IMR-90 (cell line): ENCODE measurements at regions not wholly inside any gene's neighbourhood (a gene's known extent, or its start where the extent isn't known, plus 50 kb on each side); places are given as distances from the start of the nearest gene placed in this dataset.

Experiments used
- ATAC-seq: fragments of 200-7000 bp; cut with Tn5 transposase; 2 replicates; pipeline ENCODE4 v1.9.1; 2020; ENCODE audit warnings: low read depth, mild to moderate bottlenecking, moderate library complexity
- BruUV-seq: library from RNA; stranded (reverse); fragments of 400-500 nt; replicated peaks from 2 replicates; lab custom pipeline; 2021; lab: Mats Ljungman, UMichigan
- CTCF ChIA-PET: fragments of 300-600 bp; formaldehyde crosslinking; extraction: SDS; loops from one replicate; lab custom pipeline; 2021; ENCODE audit warnings: antibody characterized with exemption; lab: Yijun Ruan, JAX
- POLR2A ChIA-PET: fragments of 300-600 bp; sonication (Branson Sonifier 250); formaldehyde crosslinking; loops from one replicate; lab custom pipeline; 2022; ENCODE audit warnings: antibody characterized with exemption; ENCODE audit not compliant: unreplicated experiment; lab: Charles Lee
- DNase-seq: peaks from one replicate; pipeline ENCODE4 v3.0.0; 2013
- H2AFZ ChIP-seq: replicated peaks from 2 replicates; pipeline ENCODE3; 2013; ENCODE audit warnings: low read length, mild to moderate bottlenecking; ENCODE audit not compliant: poor library complexity
- H2AK5ac ChIP-seq: 2 replicates; pipeline ENCODE4 v1.6.1; 2013; ENCODE audit warnings: low read depth, low read length, inconsistent platforms
- H2AK9ac ChIP-seq: replicated peaks from 2 replicates; pipeline ENCODE3; 2013; ENCODE audit warnings: mild to moderate bottlenecking, low read depth, low read length, moderate library complexity; ENCODE audit not compliant: poor library complexity
- H2BK120ac ChIP-seq: 2 replicates; pipeline ENCODE4 v1.6.1; 2013; ENCODE audit warnings: low read depth, low read length, inconsistent platforms
- H2BK15ac ChIP-seq: 3 replicates; pipeline ENCODE4 v1.6.1; 2013; ENCODE audit warnings: low read depth, low read length, inconsistent platforms
- H2BK20ac ChIP-seq: 2 replicates; pipeline ENCODE4 v1.6.1; 2013; ENCODE audit warnings: low read depth, mild to moderate bottlenecking, inconsistent platforms, low read length, moderate library complexity
- H2BK5ac ChIP-seq: 2 replicates; pipeline ENCODE4 v1.6.1; 2013; ENCODE audit warnings: mild to moderate bottlenecking, low read depth, low read length, inconsistent platforms; ENCODE audit not compliant: poor library complexity, severe bottlenecking
- H3K14ac ChIP-seq: replicated peaks from 2 replicates; pipeline ENCODE4 v1.6.1; 2013; ENCODE audit warnings: low read depth, low read length, inconsistent platforms
- H3K18ac ChIP-seq: 2 replicates; pipeline ENCODE4 v1.6.1; 2013; ENCODE audit warnings: low read depth, low read length, control low read depth
- H3K23ac ChIP-seq: 2 replicates; pipeline ENCODE4 v1.6.1; 2013; ENCODE audit warnings: low read depth, low read length, inconsistent platforms
- H3K27ac ChIP-seq: 2 replicates; pipeline ENCODE4 v1.5.1; 2013; ENCODE audit warnings: mild to moderate bottlenecking, control low read depth, low read length; ENCODE audit not compliant: insufficient read depth
- H3K27me3 ChIP-seq: 2 replicates; pipeline ENCODE4 v1.6.1; 2013; ENCODE audit warnings: low read length; ENCODE audit not compliant: control insufficient read depth, insufficient read depth
- H3K36me3 ChIP-seq: 2 replicates; pipeline ENCODE4 v1.6.1; 2013; ENCODE audit warnings: low read length, mixed read lengths; ENCODE audit not compliant: control insufficient read depth, insufficient read depth
- H3K4ac ChIP-seq: 2 replicates; pipeline ENCODE4 v1.6.1; 2013; ENCODE audit warnings: low read depth, low read length, inconsistent platforms
- H3K4me1 ChIP-seq: 2 replicates; pipeline ENCODE4 v1.6.1; 2013; ENCODE audit warnings: low read length, mixed read lengths; ENCODE audit not compliant: control insufficient read depth, insufficient read depth
- H3K4me2 ChIP-seq: 2 replicates; pipeline ENCODE4 v1.6.1; 2013; ENCODE audit warnings: low read depth, mild to moderate bottlenecking, control low read depth, low read length, moderate library complexity
- H3K4me3 ChIP-seq: 2 replicates; pipeline ENCODE4 v1.5.1; 2013; ENCODE audit warnings: low read depth, mild to moderate bottlenecking, control low read depth, low read length, moderate library complexity; ENCODE audit not compliant: insufficient read depth
- H3K56ac ChIP-seq: 2 replicates; pipeline ENCODE4 v1.6.1; 2013; ENCODE audit warnings: low read length, inconsistent platforms; ENCODE audit not compliant: insufficient read depth; ENCODE audit errors: extremely low read depth
- H3K79me1 ChIP-seq, 2 experiments: 2 replicates each; pipeline ENCODE4 v1.6.1; 2013; ENCODE audit warnings: low read length in 2 of 2, inconsistent platforms in 1 of 2, low read depth in 1 of 2
- H3K9ac ChIP-seq: 2 replicates; pipeline ENCODE4 v1.6.1; 2013; ENCODE audit warnings: low read depth, low read length, control low read depth
- H3K9me1 ChIP-seq: 2 replicates; pipeline ENCODE4 v1.6.1; 2013; ENCODE audit warnings: low read length, inconsistent platforms; ENCODE audit not compliant: insufficient read depth
- H3K9me3 ChIP-seq: 2 replicates; pipeline ENCODE4 v1.6.1; 2013; ENCODE audit warnings: low read length; ENCODE audit not compliant: control insufficient read depth, insufficient read depth
- H4K20me1 ChIP-seq: 2 replicates; pipeline ENCODE4 v1.6.1; 2013; ENCODE audit warnings: low read length, inconsistent platforms; ENCODE audit not compliant: insufficient read depth
- H4K5ac ChIP-seq: 2 replicates; pipeline ENCODE4 v1.6.1; 2013; ENCODE audit warnings: mild to moderate bottlenecking, low read depth, low read length, control low read depth
- H4K8ac ChIP-seq, 2 experiments: 2 replicates each; pipeline ENCODE4 v1.6.1; 2013; ENCODE audit warnings: low read depth in 2 of 2, low read length in 2 of 2, control low read depth in 1 of 2, inconsistent platforms in 1 of 2
- H4K91ac ChIP-seq: 2 replicates; pipeline ENCODE4 v1.6.1; 2013; ENCODE audit warnings: low read depth, low read length, inconsistent platforms; ENCODE audit not compliant: insufficient read depth
- BHLHE40 ChIP-seq: fragments of 150-350 bp; IDR thresholded peaks from 2 replicates; pipeline ENCODE4 v1.6.1; 2016; ENCODE audit warnings: mild to moderate bottlenecking, low read depth, low read length
- CHD1 ChIP-seq: IDR thresholded peaks from 2 replicates; pipeline ENCODE4 v1.6.1; 2012; ENCODE audit warnings: low read depth, low read length, improper control_type of control experiment
- WGBS, 2 experiments: methylation state at CpG; one replicate each; pipeline versions ENCODE4 v1.1.5 to v1.1.7; 2013; ENCODE audit warnings: missing lambda C conversion rate in 2 of 2; ENCODE audit not compliant: insufficient read length in 1 of 2; ENCODE audit errors: extremely low coverage in 2 of 2; 5-methylcytosine and 5-hydroxymethylcytosine counted together
- dilution Hi-C: fragments of 300-500 bp; cut with HindIII; formaldehyde crosslinking; loops from one replicate; pipeline ENCODE4 v1.14.3; 2018; ENCODE audit warnings: low sequenced_read_pairs; ENCODE audit not compliant: unreplicated experiment
- in situ Hi-C: fragments of 300-500 bp; cut with MboI; formaldehyde crosslinking; loops from 3 replicates; pipeline ENCODE4 v1.14.3; 2019; ENCODE audit warnings: low sequenced_read_pairs, inconsistent platforms, mixed read lengths
- intact Hi-C: fragments of 100-400 bp; cut with micrococcal nuclease; formaldehyde crosslinking; loops from 2 replicates; pipeline ENCODE4 v1.10.0; 2022
- TF ChIP-seq, protein P1 (sequence below): fragments of 150-350 bp; IDR thresholded peaks from 2 replicates; pipeline ENCODE4 v1.6.1; 2017; ENCODE audit warnings: mild to moderate bottlenecking, antibody characterized with exemption, low read length, low read depth
- TF ChIP-seq, protein P2 (sequence below): fragments of 150-350 bp; IDR thresholded peaks from 2 replicates; pipeline ENCODE4 v1.6.1; 2016; ENCODE audit warnings: low read depth, mild to moderate bottlenecking, low read length, moderate library complexity, borderline replicate concordance

DNA sequence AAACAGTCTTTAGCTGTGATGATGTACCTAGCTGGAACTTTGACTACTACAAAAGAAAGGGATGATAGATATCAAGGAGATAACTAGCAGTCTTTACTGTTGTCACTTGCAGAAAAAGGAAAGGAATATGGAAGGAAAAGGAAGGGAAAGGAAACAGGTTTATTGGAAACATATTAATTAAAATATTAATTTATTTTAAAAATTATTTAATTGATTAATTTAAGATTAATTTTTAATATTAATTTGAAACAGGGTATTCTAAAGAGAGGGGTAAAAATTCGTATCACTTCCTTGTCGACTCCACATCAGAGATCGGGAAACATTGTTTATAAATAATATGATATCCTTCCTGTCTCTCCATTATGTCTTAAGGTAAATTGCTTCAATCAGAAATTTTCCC, 186.5 kb upstream of the IL15 start:
- Histone ChIP-seq H4K91ac (no peak overlapping the region), H3K18ac (no peak overlapping the region), H3K4ac (no peak overlapping the region), H3K79me1 (no peaks in the 10 kb centered on the region), H2BK15ac (no peak overlapping the region), H3K4me1 (no peaks in the 10 kb centered on the region), H3K4me2 (no peak overlapping the region), H3K23ac (no peak overlapping the region), H4K5ac (no peak overlapping the region), H3K4me3 (no peak overlapping the region), H2BK120ac (no peak overlapping the region), H2AK5ac (no peak overlapping the region), H2AK9ac (no peak overlapping the region), H4K8ac (no peak overlapping the region), H2AFZ (no peak overlapping the region), H4K20me1 (no peaks in the 10 kb centered on the region), H3K9me1 (no peaks in the 10 kb centered on the region), H3K9me3 (no peaks in the 10 kb centered on the region), H3K14ac (no peak overlapping the region), H3K27ac (no peak overlapping the region), H2BK5ac (no peak overlapping the region), H3K56ac (no peak overlapping the region), H3K27me3 (no peaks in the 10 kb centered on the region), H3K36me3 (no peaks in the 10 kb centered on the region), H2BK20ac (no peak overlapping the region), H3K9ac (no peak overlapping the region)
- ChIA-PET POLR2A (no interaction called here), CTCF (no interaction called here)
- no peak for DNase-seq
- TF ChIP-seq, protein P1, sequence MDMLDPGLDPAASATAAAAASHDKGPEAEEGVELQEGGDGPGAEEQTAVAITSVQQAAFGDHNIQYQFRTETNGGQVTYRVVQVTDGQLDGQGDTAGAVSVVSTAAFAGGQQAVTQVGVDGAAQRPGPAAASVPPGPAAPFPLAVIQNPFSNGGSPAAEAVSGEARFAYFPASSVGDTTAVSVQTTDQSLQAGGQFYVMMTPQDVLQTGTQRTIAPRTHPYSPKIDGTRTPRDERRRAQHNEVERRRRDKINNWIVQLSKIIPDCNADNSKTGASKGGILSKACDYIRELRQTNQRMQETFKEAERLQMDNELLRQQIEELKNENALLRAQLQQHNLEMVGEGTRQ, result no peak
- TF ChIP-seq BHLHE40, result no peak
- no peak for TF ChIP-seq CHD1
- TF ChIP-seq, protein P2, sequence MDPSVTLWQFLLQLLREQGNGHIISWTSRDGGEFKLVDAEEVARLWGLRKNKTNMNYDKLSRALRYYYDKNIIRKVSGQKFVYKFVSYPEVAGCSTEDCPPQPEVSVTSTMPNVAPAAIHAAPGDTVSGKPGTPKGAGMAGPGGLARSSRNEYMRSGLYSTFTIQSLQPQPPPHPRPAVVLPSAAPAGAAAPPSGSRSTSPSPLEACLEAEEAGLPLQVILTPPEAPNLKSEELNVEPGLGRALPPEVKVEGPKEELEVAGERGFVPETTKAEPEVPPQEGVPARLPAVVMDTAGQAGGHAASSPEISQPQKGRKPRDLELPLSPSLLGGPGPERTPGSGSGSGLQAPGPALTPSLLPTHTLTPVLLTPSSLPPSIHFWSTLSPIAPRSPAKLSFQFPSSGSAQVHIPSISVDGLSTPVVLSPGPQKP, result no peak
- in situ Hi-C loops, result no loop called here
- no peak for ATAC-seq
- WGBS, 2 experiments, result no CpG with 5 or more reads among the region's 3 CpGs
- dilution Hi-C loops, result no loop called here
- BruUV-seq, result no TSS peak
- intact Hi-C loops, result no loop called here
